ENCODE measurements at regions not wholly inside any gene's neighbourhood (a gene's known extent, or its start where the extent isn't known, plus 50 kb on each side); places are given as distances from the start of the nearest gene placed in this dataset.

GRCh38 chr6:113388996-113389395 is 468.1 kb upstream of the MARCKS start:
- in situ Hi-C loops (cut with HindIII; ENCODE audit: low sequenced_read_pairs), result no loop called here
- no peak overlapping the region for H3K4me3 ChIP-seq (ENCODE audit: low read depth, low read length)
- no peak for TF ChIP-seq CTCF (IDR thresholded peaks at IDR 0.05; ENCODE audit: low read depth, low read length)
- no peak for DNase-seq (ENCODE audit: low read depth, low spot score)

GRCh38 chr6:113392551-113393055 is 464.5 kb upstream of the MARCKS start:
- no peak overlapping the region for H3K4me3 ChIP-seq (ENCODE audit: low read depth, low read length)
- no peak for DNase-seq (ENCODE audit: low read depth, low spot score)
- TF ChIP-seq CTCF (IDR thresholded peaks at IDR 0.05; ENCODE audit: low read depth, low read length), result no peak
- in situ Hi-C loops (cut with HindIII; ENCODE audit: low sequenced_read_pairs), result no loop called here

- no peak for DNase-seq (ENCODE audit: low read depth, low spot score)
- H3K4me3 ChIP-seq (ENCODE audit: low read depth, low read length), result no peak overlapping the region
- no peak for TF ChIP-seq CTCF (IDR thresholded peaks at IDR 0.05; ENCODE audit: low read depth, low read length)
- in situ Hi-C loops (cut with HindIII; ENCODE audit: low sequenced_read_pairs), result no loop called here
Measured at GRCh38 chr6:113394216-113394615, 462.9 kb upstream of the MARCKS start.

- no peak for DNase-seq (ENCODE audit: low read depth, low spot score)
- no peak overlapping the region for H3K4me3 ChIP-seq (ENCODE audit: low read depth, low read length)
- in situ Hi-C loops (cut with HindIII; ENCODE audit: low sequenced_read_pairs), result no loop called here
- no peak for TF ChIP-seq CTCF (IDR thresholded peaks at IDR 0.05; ENCODE audit: low read depth, low read length)
Measured at GRCh38 chr6:113394729-113395128, 462.4 kb upstream of the MARCKS start.

- DNase-seq (ENCODE audit: low read depth, low spot score), result no peak
- in situ Hi-C loops (cut with HindIII; ENCODE audit: low sequenced_read_pairs), result no loop called here
- H3K4me3 ChIP-seq (ENCODE audit: low read depth, low read length), result no peak overlapping the region
- no peak for TF ChIP-seq CTCF (IDR thresholded peaks at IDR 0.05; ENCODE audit: low read depth, low read length)
Measured at GRCh38 chr6:113396730-113397129, 460.4 kb upstream of the MARCKS start.

GRCh38 chr6:113397236-113397635 is 459.9 kb upstream of the MARCKS start:
- in situ Hi-C loops (cut with HindIII; ENCODE audit: low sequenced_read_pairs), result no loop called here

More at GRCh38 chr6:113397236-113397635, 459.9 kb upstream of the MARCKS start:
- H3K4me3 ChIP-seq (ENCODE audit: low read depth, low read length), result no peak overlapping the region
- DNase-seq (ENCODE audit: low read depth, low spot score), result peak; percentile 20
- no peak for TF ChIP-seq CTCF (IDR thresholded peaks at IDR 0.05; ENCODE audit: low read depth, low read length)

All from astrocyte of the spinal cord (primary cell).